SK-N-SH treated with all-trans-retinoic acid at 6 μM for 48 hours (cell line): ENCODE measurements at regions not wholly inside any gene's neighbourhood (a gene's known extent, or its start where the extent isn't known, plus 50 kb on each side); places are given as distances from the start of the nearest gene placed in this dataset.

Experiments used
- ARNTL ChIP-seq: fragments of 450-650 bp; formaldehyde crosslinking; IDR thresholded peaks from 2 replicates; pipeline ENCODE4 v1.5.0; 2020; ENCODE audit warnings: low read depth, mild to moderate bottlenecking, moderate library complexity, borderline replicate concordance
- ESRRG ChIP-seq: fragments of 250-450 bp; sonication (Bioruptor Pico); IDR thresholded peaks from 2 replicates; pipeline ENCODE4 v1.6.1; 2021; ENCODE audit warnings: mild to moderate bottlenecking
- GLIS3 ChIP-seq: fragments of 250-450 bp; sonication (Bioruptor Pico); IDR thresholded peaks from 2 replicates; pipeline ENCODE4 v1.5.0; 2020; ENCODE audit warnings: mild to moderate bottlenecking, moderate library complexity
- PPARA ChIP-seq: fragments of 250-450 bp; sonication (Bioruptor Pico); IDR thresholded peaks from 2 replicates; pipeline ENCODE4 v1.5.0; 2020; ENCODE audit warnings: mild to moderate bottlenecking, borderline replicate concordance
- RARB ChIP-seq: fragments of 250-450 bp; sonication (Bioruptor Pico); IDR thresholded peaks from 2 replicates; pipeline ENCODE4 v1.8.0; 2021; ENCODE audit warnings: mild to moderate bottlenecking, moderate library complexity
- ZFP3 ChIP-seq: fragments of 250-450 bp; sonication (Bioruptor Pico); IDR thresholded peaks from 2 replicates; pipeline ENCODE4 v1.5.0; 2020; ENCODE audit warnings: mild to moderate bottlenecking, moderate library complexity
- ZFP30 ChIP-seq: fragments of 450-650 bp; formaldehyde crosslinking; IDR thresholded peaks from 2 replicates; pipeline ENCODE4 v1.5.0; 2022; ENCODE audit warnings: mild to moderate bottlenecking, moderate library complexity
- ZNF8 ChIP-seq: fragments of 450-650 bp; formaldehyde crosslinking; IDR thresholded peaks from 2 replicates; pipeline ENCODE4 v1.5.0; 2020; ENCODE audit warnings: mild to moderate bottlenecking, moderate library complexity
- TF ChIP-seq, protein P1 (sequence below): fragments of 250-450 bp; sonication (Bioruptor Pico); IDR thresholded peaks from 2 replicates; pipeline ENCODE4 v1.8.0; 2021; ENCODE audit warnings: low read depth, mild to moderate bottlenecking, moderate library complexity, borderline replicate concordance

- TF ChIP-seq ZFP30 = no peak
- no peak for TF ChIP-seq ESRRG (CRISPR knock-in tag)
- no peak for TF ChIP-seq ZNF8 (CRISPR knock-in tag)
- TF ChIP-seq PPARA (CRISPR knock-in tag) = no peak
- TF ChIP-seq ARNTL (CRISPR knock-in tag) = no peak
- TF ChIP-seq, protein P1, sequence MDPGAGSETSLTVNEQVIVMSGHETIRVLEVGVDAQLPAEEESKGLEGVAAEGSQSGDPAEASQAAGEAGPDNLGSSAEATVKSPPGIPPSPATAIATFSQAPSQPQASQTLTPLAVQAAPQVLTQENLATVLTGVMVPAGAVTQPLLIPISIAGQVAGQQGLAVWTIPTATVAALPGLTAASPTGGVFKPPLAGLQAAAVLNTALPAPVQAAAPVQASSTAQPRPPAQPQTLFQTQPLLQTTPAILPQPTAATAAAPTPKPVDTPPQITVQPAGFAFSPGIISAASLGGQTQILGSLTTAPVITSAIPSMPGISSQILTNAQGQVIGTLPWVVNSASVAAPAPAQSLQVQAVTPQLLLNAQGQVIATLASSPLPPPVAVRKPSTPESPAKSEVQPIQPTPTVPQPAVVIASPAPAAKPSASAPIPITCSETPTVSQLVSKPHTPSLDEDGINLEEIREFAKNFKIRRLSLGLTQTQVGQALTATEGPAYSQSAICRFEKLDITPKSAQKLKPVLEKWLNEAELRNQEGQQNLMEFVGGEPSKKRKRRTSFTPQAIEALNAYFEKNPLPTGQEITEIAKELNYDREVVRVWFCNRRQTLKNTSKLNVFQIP (CRISPR knock-in tag) = no peak
- no peak for TF ChIP-seq GLIS3 (CRISPR knock-in tag)
- TF ChIP-seq RARB (CRISPR knock-in tag) = no peak
- TF ChIP-seq ZFP3 (CRISPR knock-in tag) = no peak
These were observed 81.0 kb upstream of the KLF3 start for GRCh38 chr4:38582889-38583470.
